ENCODE measurements at regions not wholly inside any gene's neighbourhood (a gene's known extent, or its start where the extent isn't known, plus 50 kb on each side); places are given as distances from the start of the nearest gene placed in this dataset.

- no peaks in the 10 kb centered on the region for H3K27me3 ChIP-seq (ENCODE audit: control insufficient read depth in 1 of 2, insufficient read depth in 2 of 2, low read length in 2 of 2)
- H3K36me3 ChIP-seq (ENCODE audit: control insufficient read depth in 2 of 2, insufficient read depth in 2 of 2, low read length in 2 of 2) = no peaks in the 10 kb centered on the region
- no peaks in the 10 kb centered on the region for H3K4me1 ChIP-seq (ENCODE audit: control insufficient read depth, insufficient read depth, low read length)
- H3K9me3 ChIP-seq (ENCODE audit: control insufficient read depth in 2 of 2, low read length in 2 of 2) = no peaks in the 10 kb centered on the region
- no peak overlapping the region for H3K4me3 ChIP-seq (ENCODE audit: low read length in 2 of 2)
- H3K27ac ChIP-seq (ENCODE audit: low read length) = no peak overlapping the region
- H3K9ac ChIP-seq (ENCODE audit: low read length in 2 of 2) = no peak overlapping the region
Measured at GRCh38 chr12:88953029-88953586, 372.8 kb upstream of the KITLG start.

- H3K36me3 ChIP-seq (ENCODE audit: control insufficient read depth in 2 of 2, insufficient read depth in 2 of 2, low read length in 2 of 2) = no peaks in the 10 kb centered on the region
- H3K4me3 ChIP-seq (ENCODE audit: low read length in 2 of 2) = no peak overlapping the region
- no peak overlapping the region for H3K27ac ChIP-seq (ENCODE audit: low read length)
- no peak overlapping the region for H3K9ac ChIP-seq (ENCODE audit: low read length in 2 of 2)
- no peaks in the 10 kb centered on the region for H3K27me3 ChIP-seq (ENCODE audit: control insufficient read depth in 1 of 2, insufficient read depth in 2 of 2, low read length in 2 of 2)
- no peaks in the 10 kb centered on the region for H3K4me1 ChIP-seq (ENCODE audit: control insufficient read depth, insufficient read depth, low read length)
- H3K9me3 ChIP-seq (ENCODE audit: control insufficient read depth in 2 of 2, low read length in 2 of 2) = no peaks in the 10 kb centered on the region
Measured at GRCh38 chr12:88952562-88952942, 372.3 kb upstream of the KITLG start.

DNA sequence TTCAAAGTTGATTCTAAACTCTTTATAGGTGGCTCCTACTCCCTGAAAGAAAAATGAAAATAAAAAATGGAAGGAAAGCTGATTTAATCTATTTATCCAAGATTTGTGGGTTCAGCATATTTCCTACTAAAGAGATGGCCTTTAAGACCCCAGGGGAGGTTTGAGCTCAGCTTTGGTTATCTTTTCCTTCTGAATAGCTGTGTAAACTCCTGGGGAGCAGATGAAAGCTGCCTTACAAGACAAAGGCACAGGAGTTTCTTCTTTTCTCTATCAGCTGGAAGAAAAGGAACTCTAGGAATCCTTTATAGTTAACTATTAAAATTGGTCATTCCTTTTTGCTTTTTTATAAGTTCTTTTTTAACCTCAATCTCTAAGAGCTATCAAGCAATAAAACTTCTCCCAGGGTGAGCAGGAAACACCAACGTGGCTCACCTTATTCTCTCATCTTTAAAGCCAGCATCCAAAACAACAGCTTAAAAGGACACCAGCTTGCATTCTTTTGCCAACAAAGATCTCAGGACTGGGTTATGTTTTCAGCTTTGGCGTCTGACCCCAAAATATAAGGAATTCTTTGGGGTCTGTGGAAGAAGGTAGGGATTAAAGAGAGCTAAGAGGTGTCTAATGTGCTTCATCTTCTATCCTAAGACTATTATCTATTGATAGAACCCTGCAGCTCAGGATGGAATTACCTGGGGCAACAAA lies 371.7 kb upstream of the KITLG start:
- Histone ChIP-seq H3K36me3 (ENCODE audit: control insufficient read depth in 2 of 2, insufficient read depth in 2 of 2, low read length in 2 of 2) (no peaks in the 10 kb centered on the region), H3K9ac (ENCODE audit: low read length in 2 of 2) (no peak overlapping the region), H3K4me3 (ENCODE audit: low read length in 2 of 2) (no peak overlapping the region), H3K27ac (ENCODE audit: low read length) (no peak overlapping the region), H3K27me3 (ENCODE audit: control insufficient read depth in 1 of 2, insufficient read depth in 2 of 2, low read length in 2 of 2) (no peaks in the 10 kb centered on the region), H3K9me3 (ENCODE audit: control insufficient read depth in 2 of 2, low read length in 2 of 2) (no peaks in the 10 kb centered on the region), H3K4me1 (ENCODE audit: control insufficient read depth, insufficient read depth, low read length) (no peaks in the 10 kb centered on the region)

- Histone ChIP-seq H3K27me3 (ENCODE audit: control insufficient read depth in 1 of 2, insufficient read depth in 2 of 2, low read length in 2 of 2) (no peaks in the 10 kb centered on the region), H3K4me3 (ENCODE audit: low read length in 2 of 2) (no peak overlapping the region), H3K27ac (ENCODE audit: low read length) (no peak overlapping the region), H3K9ac (ENCODE audit: low read length in 2 of 2) (no peak overlapping the region), H3K9me3 (ENCODE audit: control insufficient read depth in 2 of 2, low read length in 2 of 2) (no peaks in the 10 kb centered on the region), H3K36me3 (ENCODE audit: control insufficient read depth in 2 of 2, insufficient read depth in 2 of 2, low read length in 2 of 2) (no peaks in the 10 kb centered on the region), H3K4me1 (ENCODE audit: control insufficient read depth, insufficient read depth, low read length) (peaks cover under 1% of the 10 kb centered on the region)
Measured at GRCh38 chr12:88951177-88951576, 370.9 kb upstream of the KITLG start.

DNA sequence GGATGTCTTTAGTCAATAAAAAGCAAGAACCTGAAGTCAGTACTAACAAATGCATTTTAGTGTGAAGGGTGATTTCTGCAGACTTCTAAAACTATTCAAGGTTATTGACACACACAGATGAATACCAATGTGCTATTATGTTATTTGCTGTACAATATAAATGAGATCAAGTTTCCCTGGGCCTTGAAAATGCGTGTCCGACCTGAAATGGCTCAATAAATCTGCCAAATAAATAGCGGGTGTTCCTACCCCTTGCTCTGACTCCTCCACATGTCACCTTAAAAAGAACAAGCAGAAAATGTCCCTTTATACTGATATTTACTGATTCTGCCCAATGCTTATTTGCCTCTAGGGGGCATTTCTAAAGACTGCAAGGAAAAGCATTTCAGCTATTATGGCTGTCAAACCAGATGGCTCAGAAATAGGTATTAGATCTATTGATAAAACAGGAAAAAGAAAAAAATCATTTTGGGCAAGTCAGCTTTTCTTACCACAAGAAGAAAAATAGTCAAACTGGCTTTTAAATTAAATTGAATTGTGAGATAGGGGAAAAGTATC lies 367.3 kb upstream of the KITLG start:
- Histone ChIP-seq H3K36me3 (ENCODE audit: control insufficient read depth in 2 of 2, insufficient read depth in 2 of 2, low read length in 2 of 2) (no peaks in the 10 kb centered on the region), H3K4me3 (ENCODE audit: low read length in 2 of 2) (no peak overlapping the region), H3K9me3 (ENCODE audit: control insufficient read depth in 2 of 2, low read length in 2 of 2) (no peaks in the 10 kb centered on the region), H3K9ac (ENCODE audit: low read length in 2 of 2) (no peak overlapping the region), H3K27ac (ENCODE audit: low read length) (no peak overlapping the region), H3K4me1 (ENCODE audit: control insufficient read depth, insufficient read depth, low read length) (peaks cover 3% of the 10 kb centered on the region), H3K27me3 (ENCODE audit: control insufficient read depth in 1 of 2, insufficient read depth in 2 of 2, low read length in 2 of 2) (no peaks in the 10 kb centered on the region)

DNA sequence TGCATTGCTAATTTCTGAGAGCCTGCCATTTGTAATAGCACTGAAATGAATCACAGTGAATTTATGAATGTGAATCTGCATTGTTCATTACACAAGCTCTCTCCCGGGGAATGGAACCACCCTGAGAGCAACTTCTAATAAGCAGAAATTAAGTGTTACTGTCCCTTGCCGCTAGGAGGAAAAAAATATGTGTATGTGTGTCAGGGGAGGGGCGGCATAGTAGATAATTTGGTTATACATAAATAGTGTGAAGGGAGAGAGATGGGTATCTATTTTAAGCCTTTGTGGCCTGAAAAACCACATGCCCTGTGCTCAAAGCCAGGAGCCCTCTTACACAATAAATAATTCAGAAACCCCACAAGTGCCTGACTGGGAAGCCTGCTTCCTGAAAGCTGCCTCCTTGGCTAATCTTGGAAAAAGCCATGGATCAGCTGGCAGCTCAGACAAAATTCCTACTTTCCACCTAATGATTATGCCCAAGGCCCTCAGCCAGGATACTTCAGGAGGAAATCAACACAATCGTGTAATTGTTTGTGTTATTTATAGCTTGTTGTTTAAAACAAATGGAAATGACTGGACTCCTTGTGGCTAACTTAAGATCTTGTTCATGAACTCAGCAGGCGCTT lies 366.2 kb upstream of the KITLG start:
- Histone ChIP-seq H3K9me3 (ENCODE audit: control insufficient read depth in 2 of 2, low read length in 2 of 2) (no peaks in the 10 kb centered on the region), H3K4me1 (ENCODE audit: control insufficient read depth, insufficient read depth, low read length) (peaks cover 3% of the 10 kb centered on the region), H3K27me3 (ENCODE audit: control insufficient read depth in 1 of 2, insufficient read depth in 2 of 2, low read length in 2 of 2) (no peaks in the 10 kb centered on the region), H3K9ac (ENCODE audit: low read length in 2 of 2) (no peak overlapping the region), H3K27ac (ENCODE audit: low read length) (no peak overlapping the region), H3K4me3 (ENCODE audit: low read length in 2 of 2) (no peak overlapping the region), H3K36me3 (ENCODE audit: control insufficient read depth in 2 of 2, insufficient read depth in 2 of 2, low read length in 2 of 2) (no peaks in the 10 kb centered on the region)

DNA sequence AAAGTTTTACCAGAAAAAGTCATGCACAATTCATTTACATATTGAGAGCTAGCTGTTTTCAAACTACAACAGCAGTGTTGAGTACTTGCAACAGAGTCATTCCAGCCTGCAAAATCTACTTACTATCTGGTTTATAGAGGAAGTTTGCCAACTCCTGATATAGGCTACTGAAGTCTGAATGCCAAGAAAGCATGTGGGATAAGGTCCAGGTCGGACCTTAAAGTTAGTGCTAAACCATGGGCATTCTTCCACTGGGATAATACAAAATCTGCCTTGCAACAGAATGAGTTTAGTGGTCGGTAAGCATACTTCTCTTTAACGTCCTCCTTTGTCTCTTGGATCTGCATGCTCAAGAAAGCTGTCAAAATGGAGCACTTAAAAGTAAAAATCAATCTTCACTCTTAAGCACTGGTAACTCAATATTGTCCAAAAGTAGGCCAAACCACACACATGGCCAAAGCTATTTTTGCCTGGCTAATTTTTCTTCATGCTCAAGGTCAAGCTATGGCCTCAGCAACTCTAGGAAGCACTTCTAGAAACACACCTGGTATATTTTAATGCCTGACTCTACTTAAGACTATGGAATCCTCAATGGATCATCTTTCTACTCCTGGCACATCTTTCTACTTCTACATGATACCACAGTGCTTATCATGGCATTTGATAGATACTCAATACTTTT lies 364.9 kb upstream of the KITLG start:
- H3K4me1 ChIP-seq (ENCODE audit: control insufficient read depth, insufficient read depth, low read length) = peaks cover 3% of the 10 kb centered on the region
- H3K9ac ChIP-seq (ENCODE audit: low read length in 2 of 2) = no peak overlapping the region
- no peak overlapping the region for H3K27ac ChIP-seq (ENCODE audit: low read length)
- no peaks in the 10 kb centered on the region for H3K9me3 ChIP-seq (ENCODE audit: control insufficient read depth in 2 of 2, low read length in 2 of 2)
- no peak overlapping the region for H3K4me3 ChIP-seq (ENCODE audit: low read length in 2 of 2)
- no peaks in the 10 kb centered on the region for H3K27me3 ChIP-seq (ENCODE audit: control insufficient read depth in 1 of 2, insufficient read depth in 2 of 2, low read length in 2 of 2)
- H3K36me3 ChIP-seq (ENCODE audit: control insufficient read depth in 2 of 2, insufficient read depth in 2 of 2, low read length in 2 of 2) = no peaks in the 10 kb centered on the region

- Histone ChIP-seq H3K4me3 (ENCODE audit: low read length in 2 of 2) (no peak overlapping the region), H3K9ac (ENCODE audit: low read length in 2 of 2) (no peak overlapping the region), H3K27ac (ENCODE audit: low read length) (no peak overlapping the region), H3K4me1 (ENCODE audit: control insufficient read depth, insufficient read depth, low read length) (peaks cover 3% of the 10 kb centered on the region), H3K9me3 (ENCODE audit: control insufficient read depth in 2 of 2, low read length in 2 of 2) (no peaks in the 10 kb centered on the region), H3K27me3 (ENCODE audit: control insufficient read depth in 1 of 2, insufficient read depth in 2 of 2, low read length in 2 of 2) (no peaks in the 10 kb centered on the region), H3K36me3 (ENCODE audit: control insufficient read depth in 2 of 2, insufficient read depth in 2 of 2, low read length in 2 of 2) (no peaks in the 10 kb centered on the region)
Measured at GRCh38 chr12:88944397-88944796, 364.1 kb upstream of the KITLG start.

DNA sequence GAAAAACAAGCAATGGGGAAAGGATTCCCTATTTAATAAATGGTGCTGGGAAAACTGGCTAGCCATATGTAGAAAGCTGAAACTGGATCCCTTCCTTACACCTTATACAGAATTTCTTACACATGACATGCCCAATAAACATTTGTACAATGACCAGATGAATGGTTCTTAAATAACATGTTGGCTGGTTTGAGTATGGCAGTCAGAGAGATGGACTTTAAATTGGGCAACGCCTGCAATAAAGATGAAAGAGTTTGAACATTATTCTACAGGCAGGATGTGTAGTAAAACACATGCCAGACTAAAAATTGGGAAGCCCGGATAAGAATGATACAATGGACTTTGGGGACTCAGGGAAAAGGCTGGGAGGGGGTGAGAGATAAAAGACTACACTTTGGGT lies 360.6 kb upstream of the KITLG start:
- Histone ChIP-seq H3K36me3 (ENCODE audit: control insufficient read depth in 2 of 2, insufficient read depth in 2 of 2, low read length in 2 of 2) (no peaks in the 10 kb centered on the region), H3K27me3 (ENCODE audit: control insufficient read depth in 1 of 2, insufficient read depth in 2 of 2, low read length in 2 of 2) (no peaks in the 10 kb centered on the region), H3K9me3 (ENCODE audit: control insufficient read depth in 2 of 2, low read length in 2 of 2) (no peaks in the 10 kb centered on the region), H3K27ac (ENCODE audit: low read length) (no peak overlapping the region), H3K9ac (ENCODE audit: low read length in 2 of 2) (no peak overlapping the region), H3K4me3 (ENCODE audit: low read length in 2 of 2) (no peak overlapping the region), H3K4me1 (ENCODE audit: control insufficient read depth, insufficient read depth, low read length) (no peaks in the 10 kb centered on the region)

DNA sequence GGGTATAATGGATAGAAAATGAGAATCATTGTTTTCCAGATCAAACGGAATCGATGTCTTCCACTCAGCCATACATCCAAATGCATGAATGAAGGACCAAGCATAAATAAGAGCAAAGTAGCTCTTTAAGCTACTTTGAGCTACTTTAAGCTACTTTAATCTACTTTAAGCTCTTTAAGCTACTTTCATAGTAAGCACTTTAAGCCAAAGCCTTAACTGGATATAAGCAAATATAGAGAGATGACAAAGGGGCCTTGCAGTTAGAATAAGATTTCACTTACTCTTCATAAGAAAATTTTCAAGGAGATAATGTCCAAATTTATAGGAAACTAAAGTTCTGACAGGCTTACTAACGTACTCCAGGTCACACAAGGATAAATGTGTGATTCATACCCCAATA lies 355.6 kb upstream of the KITLG start:
- no peaks in the 10 kb centered on the region for H3K4me1 ChIP-seq (ENCODE audit: control insufficient read depth, insufficient read depth, low read length)
- no peaks in the 10 kb centered on the region for H3K36me3 ChIP-seq (ENCODE audit: control insufficient read depth in 2 of 2, insufficient read depth in 2 of 2, low read length in 2 of 2)
- H3K9ac ChIP-seq (ENCODE audit: low read length in 2 of 2) = no peak overlapping the region
- H3K9me3 ChIP-seq (ENCODE audit: control insufficient read depth in 2 of 2, low read length in 2 of 2) = no peaks in the 10 kb centered on the region
- no peak overlapping the region for H3K27ac ChIP-seq (ENCODE audit: low read length)
- H3K27me3 ChIP-seq (ENCODE audit: control insufficient read depth in 1 of 2, insufficient read depth in 2 of 2, low read length in 2 of 2) = no peaks in the 10 kb centered on the region
- H3K4me3 ChIP-seq (ENCODE audit: low read length in 2 of 2) = no peak overlapping the region
